Activated T-cell treated with anti-CD3 and anti-CD28 coated beads for 48 hours (primary cell): ENCODE measurements at regions not wholly inside any gene's neighbourhood (a gene's known extent, or its start where the extent isn't known, plus 50 kb on each side); places are given as distances from the start of the nearest gene placed in this dataset.
"Not testable (repeated sequence)": the region's sequence is repeated elsewhere in the genome, so short reads cannot be mapped to it uniquely, and the experiment has no call there.

Experiments
- DNase-seq: peaks from one replicate; pipeline ENCODE4 v3.0.0-alpha.2; 2020; ENCODE audit warnings: low read depth

DNA sequence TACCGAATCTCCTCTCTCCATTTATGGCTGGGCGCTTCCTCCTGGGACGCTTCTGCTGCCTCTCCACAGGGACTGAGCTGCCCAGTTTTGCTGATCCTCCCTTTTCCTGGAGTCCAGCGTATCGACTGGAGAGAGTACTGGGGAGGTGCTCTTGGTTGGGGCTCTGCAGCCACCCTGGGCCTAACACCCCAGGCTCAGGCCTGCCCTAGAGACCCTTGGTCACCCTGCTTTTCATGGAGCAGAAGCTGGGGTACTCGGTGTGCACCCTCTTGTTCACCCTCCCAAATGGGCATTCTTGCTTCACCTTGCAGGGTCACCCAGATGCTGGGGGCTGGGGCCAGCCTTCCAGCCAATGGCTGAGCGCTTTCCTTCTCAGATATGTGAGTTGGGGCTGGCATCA, 88.8 kb upstream of the RET start:
- no peak for DNase-seq

- no peak for DNase-seq
These were observed 88.1 kb upstream of the RET start for GRCh38 chr10:42988517-42989395.

- DNase-seq: no peak
These were observed 87.4 kb upstream of the RET start for GRCh38 chr10:42989481-42989921.

DNA sequence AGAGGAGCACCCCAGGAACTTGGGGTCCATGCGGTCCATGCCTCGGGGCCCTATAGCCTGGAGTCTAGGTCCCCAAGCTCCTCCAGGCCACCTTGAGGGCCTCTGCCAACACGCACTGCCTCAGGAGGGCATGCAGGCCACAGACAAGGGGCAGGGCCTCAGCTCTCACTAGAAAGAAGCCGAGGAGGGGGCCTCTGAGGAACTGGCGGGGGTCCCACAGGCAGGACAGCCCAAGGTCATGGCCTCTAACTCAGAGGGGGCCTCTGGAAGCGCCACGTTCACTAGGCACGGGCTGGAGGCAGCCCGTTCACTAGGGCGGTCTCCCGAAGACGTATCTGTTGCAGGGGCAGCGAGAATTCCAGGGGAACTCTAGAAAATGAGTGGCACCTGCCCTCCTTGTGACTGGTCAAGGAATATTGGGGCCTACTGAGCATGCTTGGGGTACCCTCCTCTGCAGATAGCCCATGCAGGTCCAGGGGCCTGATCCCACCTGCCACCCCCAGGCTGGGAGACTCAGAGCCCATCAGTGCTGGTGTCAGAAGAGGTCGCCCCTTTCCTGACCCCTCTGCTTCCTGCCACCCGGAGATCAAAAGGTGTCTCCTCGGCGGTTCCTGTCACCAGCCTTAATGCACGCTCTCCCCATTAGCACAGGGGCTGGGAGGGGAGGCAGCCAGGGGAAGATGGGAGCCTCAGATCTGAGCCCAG, 86.7 kb upstream of the RET start:
- no peak for DNase-seq

- no peak for DNase-seq
These were observed 86.0 kb upstream of the RET start for GRCh38 chr10:42990721-42991441.

GRCh38 chr10:42991442-42992098, 85.3 kb upstream of the RET start:
- DNase-seq: no peak

GRCh38 chr10:42992156-42992956, 84.5 kb upstream of the RET start:
- DNase-seq: no peak

DNA sequence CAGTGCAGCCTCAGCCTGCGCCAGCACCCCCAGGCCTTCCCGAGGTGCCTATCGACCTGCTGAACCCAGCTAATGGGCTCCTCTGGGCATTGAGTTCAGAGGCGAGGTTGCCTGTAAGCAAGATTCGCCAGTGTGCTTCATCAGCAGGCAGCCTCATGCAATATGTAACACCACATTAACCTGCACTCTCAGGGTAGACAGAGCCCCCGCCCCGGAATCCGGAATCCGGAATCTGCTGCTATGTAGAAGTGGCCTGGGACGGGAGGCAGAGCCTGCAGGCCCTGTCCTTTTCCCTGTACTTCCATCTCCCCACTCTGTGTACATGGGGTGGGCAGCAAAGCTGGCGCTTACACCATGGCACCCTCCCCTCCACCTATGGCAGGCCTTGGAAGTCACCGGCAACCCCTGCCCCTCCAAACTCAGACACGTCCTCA, 83.9 kb upstream of the RET start:
- no peak for DNase-seq

- DNase-seq: not testable (repeated sequence)
These were observed 82.0 kb upstream of the RET start for GRCh38 chr10:42994909-42995308.

DNA sequence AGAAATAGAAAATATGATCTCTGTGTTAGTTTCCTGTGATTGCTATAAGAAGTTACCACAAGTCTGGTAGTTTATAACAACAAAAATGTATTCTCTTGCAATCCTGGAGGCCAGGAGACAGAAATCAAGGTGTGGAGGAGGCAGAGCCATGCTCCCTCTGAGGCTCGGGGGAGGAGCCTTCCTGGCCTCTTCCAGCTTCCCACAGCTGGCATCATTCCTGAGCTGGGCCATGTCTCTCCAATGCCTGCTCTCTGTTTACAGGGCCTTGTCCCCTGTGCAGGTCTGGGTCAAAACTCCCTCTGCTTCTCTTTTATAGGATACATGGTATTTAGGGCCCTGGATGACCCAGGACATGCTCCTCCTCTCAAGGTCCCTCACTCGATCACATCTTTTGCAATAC, 81.3 kb upstream of the RET start:
- no peak for DNase-seq

- no peak for DNase-seq
These were observed 80.3 kb upstream of the RET start for GRCh38 chr10:42996588-42996987.

DNA sequence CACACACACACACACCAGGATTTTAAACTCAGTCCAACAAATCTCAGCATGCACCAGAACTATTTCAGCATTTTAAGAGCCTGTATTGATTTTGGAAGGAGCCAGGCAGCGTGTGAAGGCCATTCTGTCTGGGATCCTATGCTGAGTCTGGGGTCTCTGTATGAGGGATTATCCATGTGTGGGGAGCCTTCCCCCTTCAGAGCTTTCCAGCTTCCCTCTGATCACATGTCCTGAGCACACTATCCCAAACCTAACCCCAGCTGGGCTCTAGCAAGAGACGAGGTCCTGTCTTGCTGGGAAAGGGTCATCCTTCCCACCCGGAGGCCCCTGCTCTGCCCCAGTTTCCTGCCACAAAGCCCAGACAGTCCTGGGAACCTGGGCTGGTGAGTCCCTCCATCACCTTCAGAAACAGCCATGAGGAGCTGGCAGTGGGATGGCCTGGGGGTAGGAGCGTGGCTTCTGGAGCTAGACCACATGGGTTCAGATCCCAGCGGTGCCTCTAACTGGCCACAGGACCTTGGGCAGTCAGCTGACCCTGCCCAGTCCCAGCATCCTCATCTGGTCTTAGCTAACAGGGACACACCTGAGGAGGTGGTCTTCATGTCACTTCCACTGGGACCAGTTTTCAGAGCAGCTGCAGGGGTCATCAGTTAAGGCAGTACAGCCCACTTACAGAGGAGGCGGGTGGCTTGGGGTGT, 79.6 kb upstream of the RET start:
- DNase-seq: no peak

DNA sequence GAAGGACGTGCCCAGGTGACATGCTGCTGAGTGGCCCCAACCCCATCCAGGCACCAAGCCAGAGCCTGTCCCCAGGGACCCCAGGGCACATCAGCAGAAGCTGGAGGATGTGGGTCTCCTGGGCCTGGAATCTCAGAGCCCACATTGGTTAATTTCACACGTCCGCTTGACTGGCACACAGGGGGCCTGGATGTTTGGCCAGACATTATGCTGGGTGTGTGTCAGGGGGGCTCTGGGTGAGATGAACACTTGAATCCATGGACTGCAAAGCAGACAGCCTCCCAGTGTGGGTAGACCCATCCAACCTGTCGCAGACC, 79.1 kb upstream of the RET start:
- DNase-seq: no peak

DNA sequence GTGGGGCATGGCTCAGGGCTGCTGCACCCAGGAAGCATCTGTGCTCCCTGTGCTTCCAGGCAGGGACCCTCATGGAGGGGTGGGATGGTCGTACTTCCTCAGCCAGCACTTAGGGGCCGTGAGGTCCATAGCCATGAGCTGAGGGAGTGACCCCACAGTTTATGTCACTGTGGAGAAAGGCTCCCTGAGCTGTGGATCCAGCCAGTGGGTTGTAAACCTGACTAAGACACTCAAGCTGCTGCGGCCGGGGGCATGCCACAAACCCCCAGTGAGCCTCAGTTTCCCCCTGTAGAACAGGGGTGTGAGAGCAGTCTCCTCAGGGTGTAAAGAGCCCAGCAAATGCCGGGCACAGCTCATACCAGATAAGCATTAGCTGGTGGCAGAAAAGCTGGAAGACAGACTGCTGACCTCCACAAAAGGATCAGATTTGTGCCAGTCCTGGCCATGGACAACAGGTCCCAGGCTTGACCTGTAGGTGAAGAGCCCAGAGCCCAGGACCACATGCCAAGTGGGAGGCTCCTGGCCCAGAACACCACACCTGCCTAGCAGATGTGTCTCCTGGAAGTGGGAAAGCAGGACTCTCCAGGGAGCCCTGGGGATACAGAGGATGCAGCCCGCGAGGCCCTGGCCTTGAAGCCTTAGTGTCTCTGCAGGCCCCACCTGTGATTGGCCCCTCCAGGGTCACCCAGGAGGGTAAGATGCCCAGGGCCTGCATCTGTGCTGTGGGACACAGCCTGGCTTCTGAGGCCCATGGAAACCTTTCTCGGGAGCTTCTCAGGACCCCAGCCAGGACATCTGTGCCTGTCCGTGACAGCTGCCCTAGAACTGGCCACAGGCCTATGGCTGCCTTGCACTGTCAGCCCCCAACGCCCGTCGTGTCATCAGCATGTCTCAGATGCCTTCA, 78.1 kb upstream of the RET start:
- DNase-seq: no peak

DNA sequence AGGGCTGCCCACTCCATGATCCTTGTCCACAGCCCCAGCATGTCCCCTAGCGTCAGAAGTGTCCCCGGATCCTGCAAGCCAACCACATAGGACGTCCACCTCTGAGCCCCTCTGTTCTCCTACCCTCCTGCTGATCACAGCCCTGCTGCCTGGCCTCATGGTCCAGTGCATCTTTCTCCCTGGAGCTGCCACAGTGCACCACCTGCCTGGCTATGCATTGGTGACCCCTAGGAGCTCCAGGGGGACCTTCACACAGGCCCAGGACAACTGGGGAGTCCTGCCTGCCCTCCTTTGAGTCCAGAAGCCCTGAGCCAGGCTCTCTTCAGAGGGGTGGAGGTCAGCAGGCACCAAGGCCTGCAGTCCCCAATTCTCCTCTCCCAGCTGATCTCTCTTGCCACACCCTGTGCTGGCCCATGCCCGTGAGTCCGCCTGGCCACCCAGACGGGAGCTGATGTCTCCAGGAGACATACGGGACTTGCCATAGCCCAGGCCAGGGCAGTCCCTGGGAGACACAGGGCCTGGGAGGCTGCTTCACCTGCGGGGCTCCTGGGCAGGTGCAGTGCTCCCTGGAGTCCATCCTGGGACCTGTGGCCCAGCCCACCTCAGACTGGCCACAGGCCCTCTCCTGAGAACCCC, 77.4 kb upstream of the RET start:
- DNase-seq: no peak

- DNase-seq: no peak
These were observed 76.9 kb upstream of the RET start for GRCh38 chr10:43000021-43000411.

- DNase-seq: no peak
These were observed 76.0 kb upstream of the RET start for GRCh38 chr10:43000651-43001426.

DNA sequence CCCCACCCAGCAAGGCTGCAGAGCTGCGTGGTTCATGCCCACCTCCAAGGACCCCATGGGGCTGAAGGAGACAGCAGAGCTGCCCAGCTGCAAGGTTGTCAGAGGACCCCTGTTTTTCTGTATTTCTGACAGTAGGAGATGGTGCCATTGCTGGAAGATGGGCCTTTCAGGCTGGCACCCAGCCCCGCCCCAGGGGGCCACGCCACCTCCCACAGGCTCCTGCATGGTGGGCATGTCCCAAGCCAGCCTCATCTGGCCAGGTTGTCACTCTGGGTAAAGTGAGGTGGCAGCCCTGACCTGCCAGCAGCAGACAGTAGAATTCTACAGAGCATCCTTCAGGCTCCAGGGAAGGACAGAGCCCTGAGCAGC, 75.5 kb upstream of the RET start:
- DNase-seq: no peak

DNA sequence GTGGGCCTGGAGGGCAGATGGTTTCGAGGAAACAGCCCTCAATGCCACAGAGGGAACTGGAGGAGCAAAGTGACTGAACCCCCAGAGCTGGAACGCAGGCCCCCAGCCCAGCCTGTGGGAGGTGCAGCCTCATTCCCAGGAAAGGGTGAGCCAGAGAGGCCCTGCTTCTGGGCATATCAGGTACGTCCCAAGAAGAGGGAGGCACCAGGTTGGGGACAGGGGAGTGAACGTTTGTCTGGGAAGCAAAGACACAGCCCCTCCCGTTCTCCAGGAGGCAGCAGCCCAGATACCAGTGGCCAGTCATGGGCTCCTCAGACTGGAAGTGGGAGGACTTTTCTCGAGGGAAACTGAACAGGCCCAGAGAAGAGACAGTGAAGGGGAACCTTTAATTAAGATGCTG, 74.3 kb upstream of the RET start:
- no peak for DNase-seq
